ENCODE measurements at regions not wholly inside any gene's neighbourhood (a gene's known extent, or its start where the extent isn't known, plus 50 kb on each side); places are given as distances from the start of the nearest gene placed in this dataset.

GRCh38 chr10:108905171-108905570 is 1018.1 kb downstream of the XPNPEP1 start:
- TF ChIP-seq CTCF (IDR thresholded peaks at IDR 0.05; ENCODE audit: control extremely low read depth in 1 of 3, insufficient read depth in 1 of 3, low read depth in 1 of 3, low read length in 3 of 3) (no peak), EP300 (IDR thresholded peaks at IDR 0.05; ENCODE audit: borderline replicate concordance in 1 of 2, low read depth in 2 of 2, low read length in 2 of 2) (no peak), POLR2A (IDR thresholded peaks at IDR 0.05; ENCODE audit: control extremely low read depth in 1 of 2, low read depth in 2 of 2, low read length in 2 of 2) (no peak), RNF2 (IDR thresholded peaks at IDR 0.05; ENCODE audit: borderline replicate concordance, low read depth, low read length, missing control alignments, poor library complexity, severe bottlenecking) (no peak), RAD21 (IDR thresholded peaks at IDR 0.05 in 1 of 2, conservative IDR thresholded peaks at IDR 0.05 in 1 of 2; ENCODE audit: low read depth in 2 of 2, low read length in 2 of 2) (no peak), USF2 (IDR thresholded peaks at IDR 0.05; ENCODE audit: low read length) (no peak), GTF2F1 (IDR thresholded peaks at IDR 0.05; ENCODE audit: borderline replicate concordance, low read depth, low read length) (no peak), JUN (IDR thresholded peaks at IDR 0.05; ENCODE audit: low read depth, low read length) (no peak), YY1 (IDR thresholded peaks at IDR 0.05; ENCODE audit: low read depth, low read length) (no peak), CEBPB (IDR thresholded peaks at IDR 0.05; ENCODE audit: low read depth, low read length) (no peak)
